ENCODE measurements at regions not wholly inside any gene's neighbourhood (a gene's known extent, or its start where the extent isn't known, plus 50 kb on each side); places are given as distances from the start of the nearest gene placed in this dataset.

GRCh38 chr7:95668504-95669018 is 72.2 kb upstream of the PDK4 start:
- no peak for DNase-seq (ENCODE audit: low read depth)

- no peak for DNase-seq (ENCODE audit: low read depth)
These were observed 66.7 kb upstream of the PDK4 start for GRCh38 chr7:95662987-95663386.

DNA sequence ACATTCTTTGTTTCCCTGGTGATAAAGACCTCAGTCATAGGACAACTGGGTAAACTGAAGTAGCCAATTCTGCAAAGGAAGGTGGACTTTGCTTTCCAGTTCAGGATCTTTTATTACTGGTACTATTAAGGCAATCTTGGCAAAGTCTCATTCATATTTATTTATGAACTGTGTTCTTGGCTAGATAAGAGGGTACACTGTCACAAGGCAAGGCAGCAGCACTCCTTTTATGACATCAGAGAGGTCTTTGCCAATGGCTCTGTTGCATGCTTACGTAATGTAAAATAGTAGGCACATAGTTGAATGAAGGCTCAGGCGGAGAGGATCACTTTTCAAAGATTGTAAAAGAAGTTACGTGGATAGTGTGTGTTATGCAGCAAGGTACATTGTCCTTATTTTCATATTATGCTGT is 63.7 kb upstream of the PDK4 start:
- no peak for DNase-seq (ENCODE audit: low read depth)

GRCh38 chr7:95658676-95659075 is 62.4 kb upstream of the PDK4 start:
- DNase-seq (ENCODE audit: low read depth), result no peak

DNA sequence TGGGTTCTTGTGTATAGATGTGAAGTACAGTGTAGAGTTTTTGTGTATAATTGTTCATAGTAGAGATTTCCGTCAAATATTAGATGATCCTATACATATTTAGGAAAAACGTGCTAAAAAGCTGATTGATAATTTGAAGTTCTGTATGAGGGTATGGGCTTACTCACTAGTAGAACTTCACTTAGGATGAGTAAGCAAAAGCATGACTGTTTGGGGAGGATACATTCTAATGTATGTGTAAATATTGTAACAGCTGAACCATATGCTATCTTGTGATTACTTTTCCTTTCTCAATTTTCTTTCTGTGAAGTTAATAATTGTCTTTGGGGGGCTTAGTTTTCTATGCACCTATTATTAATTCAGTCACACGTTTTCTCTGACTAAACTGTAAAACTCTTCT is 53.2 kb upstream of the PDK4 start:
- no peak for DNase-seq (ENCODE audit: low read depth)

DNA sequence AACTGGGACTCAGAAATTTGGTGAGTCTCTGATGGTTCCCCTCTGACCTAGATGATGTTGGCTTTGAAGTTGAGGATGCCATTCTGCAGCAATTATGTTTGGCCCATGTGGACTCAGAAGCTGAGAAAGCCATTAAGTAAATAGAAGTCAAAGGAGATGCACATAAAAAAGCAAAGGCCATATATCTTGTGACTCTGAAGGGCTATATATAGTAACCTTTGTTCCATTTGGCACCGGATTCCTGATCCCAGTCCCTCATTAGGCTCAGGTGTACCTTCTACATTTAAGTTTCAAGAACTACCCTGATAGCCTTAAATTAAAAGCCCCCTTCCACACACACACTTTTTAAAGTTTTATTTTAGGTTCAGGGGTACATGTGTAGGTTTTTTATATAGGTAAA is 50.0 kb upstream of the PDK4 start:
- no peak for DNase-seq (ENCODE audit: low read depth)
